Activated naive CD8-positive, alpha-beta T cell treated with anti-CD3 and anti-CD28 coated beads for 36 hours (primary cell): ENCODE measurements at regions not wholly inside any gene's neighbourhood (a gene's known extent, or its start where the extent isn't known, plus 50 kb on each side); places are given as distances from the start of the nearest gene placed in this dataset.

Experiments
- DNase-seq: peaks from one replicate; pipeline ENCODE4 v3.0.0; 2021
- H3K27ac Mint-ChIP-seq: one replicate; pipeline ENCODE4 v1.8.0; 2022; ENCODE audit warnings: mild to moderate bottlenecking, moderate library complexity, mixed read lengths
- H3K27me3 Mint-ChIP-seq: one replicate; pipeline ENCODE4 v1.8.0; 2022; ENCODE audit warnings: mild to moderate bottlenecking, mixed read lengths
- H3K36me3 Mint-ChIP-seq: one replicate; pipeline ENCODE4 v1.8.0; 2021; ENCODE audit warnings: mild to moderate bottlenecking, mixed read lengths
- H3K4me1 Mint-ChIP-seq: one replicate; pipeline ENCODE4 v1.8.0; 2021; ENCODE audit warnings: mixed read lengths
- H3K4me3 Mint-ChIP-seq: one replicate; pipeline ENCODE4 v1.8.0; 2022; ENCODE audit warnings: mild to moderate bottlenecking, moderate library complexity, mixed read lengths
- H3K9me3 Mint-ChIP-seq: one replicate; pipeline ENCODE4 v1.8.0; 2022; ENCODE audit warnings: mixed read lengths

GRCh38 chr12:127893895-127894609 is 372.9 kb upstream of the TMEM132C start:
- DNase-seq: no peak
- H3K27ac Mint-ChIP-seq: no peak overlapping the region
- H3K9me3 Mint-ChIP-seq: peaks cover 2% of the 10 kb centered on the region
- no peak overlapping the region for H3K4me3 Mint-ChIP-seq
- H3K27me3 Mint-ChIP-seq: no peaks in the 10 kb centered on the region
- H3K4me1 Mint-ChIP-seq: no peaks in the 10 kb centered on the region
- no peaks in the 10 kb centered on the region for H3K36me3 Mint-ChIP-seq

GRCh38 chr12:127896661-127897060 is 370.3 kb upstream of the TMEM132C start:
- Mint-ChIP-seq H3K27me3 (no peaks in the 10 kb centered on the region), H3K36me3 (no peaks in the 10 kb centered on the region), H3K27ac (no peak overlapping the region), H3K4me3 (no peak overlapping the region), H3K9me3 (peaks cover 2% of the 10 kb centered on the region), H3K4me1 (no peaks in the 10 kb centered on the region)
- DNase-seq: no peak

GRCh38 chr12:127898616-127899015 is 368.4 kb upstream of the TMEM132C start:
- no peak for DNase-seq
- H3K4me3 Mint-ChIP-seq: no peak overlapping the region
- H3K4me1 Mint-ChIP-seq: no peaks in the 10 kb centered on the region
- H3K27ac Mint-ChIP-seq: no peak overlapping the region
- H3K9me3 Mint-ChIP-seq: peaks cover 2% of the 10 kb centered on the region
- no peaks in the 10 kb centered on the region for H3K36me3 Mint-ChIP-seq
- no peaks in the 10 kb centered on the region for H3K27me3 Mint-ChIP-seq

GRCh38 chr12:127899971-127900370 is 367.0 kb upstream of the TMEM132C start:
- Mint-ChIP-seq H3K4me3 (no peak overlapping the region), H3K9me3 (peaks cover 5% of the 10 kb centered on the region), H3K36me3 (no peaks in the 10 kb centered on the region), H3K27me3 (no peaks in the 10 kb centered on the region), H3K27ac (no peak overlapping the region), H3K4me1 (no peaks in the 10 kb centered on the region)
- DNase-seq: no peak

GRCh38 chr12:127900386-127900785 is 366.6 kb upstream of the TMEM132C start:
- Mint-ChIP-seq H3K4me1 (no peaks in the 10 kb centered on the region), H3K27ac (no peak overlapping the region), H3K9me3 (peaks cover 8% of the 10 kb centered on the region), H3K27me3 (no peaks in the 10 kb centered on the region), H3K36me3 (no peaks in the 10 kb centered on the region), H3K4me3 (no peak overlapping the region)
- no peak for DNase-seq

- no peak overlapping the region for H3K4me3 Mint-ChIP-seq
These were observed 363.8 kb upstream of the TMEM132C start for GRCh38 chr12:127903146-127903545.

GRCh38 chr12:127909041-127909440 is 357.9 kb upstream of the TMEM132C start:
- Mint-ChIP-seq H3K4me3 (no peak overlapping the region), H3K27me3 (no peaks in the 10 kb centered on the region), H3K4me1 (no peaks in the 10 kb centered on the region), H3K36me3 (no peaks in the 10 kb centered on the region), H3K27ac (no peak overlapping the region), H3K9me3 (peaks cover 12% of the 10 kb centered on the region)
- no peak for DNase-seq

More at GRCh38 chr12:127903146-127903545, 363.8 kb upstream of the TMEM132C start:
- H3K9me3 Mint-ChIP-seq: peaks cover 11% of the 10 kb centered on the region
- H3K27ac Mint-ChIP-seq: no peak overlapping the region
- H3K36me3 Mint-ChIP-seq: no peaks in the 10 kb centered on the region
- no peaks in the 10 kb centered on the region for H3K27me3 Mint-ChIP-seq
- H3K4me1 Mint-ChIP-seq: no peaks in the 10 kb centered on the region
- DNase-seq: no peak

GRCh38 chr12:127911291-127911690 is 355.7 kb upstream of the TMEM132C start:
- Mint-ChIP-seq H3K4me1 (no peaks in the 10 kb centered on the region), H3K27me3 (no peaks in the 10 kb centered on the region), H3K36me3 (no peaks in the 10 kb centered on the region), H3K4me3 (no peak overlapping the region), H3K27ac (no peak overlapping the region), H3K9me3 (peaks cover 1% of the 10 kb centered on the region)
- DNase-seq: no peak

- Mint-ChIP-seq H3K9me3 (peaks cover 1% of the 10 kb centered on the region), H3K4me3 (no peak overlapping the region), H3K4me1 (no peaks in the 10 kb centered on the region), H3K36me3 (no peaks in the 10 kb centered on the region), H3K27me3 (no peaks in the 10 kb centered on the region), H3K27ac (no peak overlapping the region)
- DNase-seq: no peak
These were observed 354.8 kb upstream of the TMEM132C start for GRCh38 chr12:127912035-127912665.

- H3K36me3 Mint-ChIP-seq: no peaks in the 10 kb centered on the region
- no peaks in the 10 kb centered on the region for H3K4me1 Mint-ChIP-seq
- no peak overlapping the region for H3K27ac Mint-ChIP-seq
These were observed 343.5 kb upstream of the TMEM132C start for GRCh38 chr12:127923501-127923900.

GRCh38 chr12:127925971-127926370 is 341.0 kb upstream of the TMEM132C start:
- no peaks in the 10 kb centered on the region for H3K4me1 Mint-ChIP-seq
- H3K27ac Mint-ChIP-seq: no peak overlapping the region
- no peak overlapping the region for H3K4me3 Mint-ChIP-seq
- H3K9me3 Mint-ChIP-seq: peaks cover 1% of the 10 kb centered on the region
- no peaks in the 10 kb centered on the region for H3K27me3 Mint-ChIP-seq
- no peaks in the 10 kb centered on the region for H3K36me3 Mint-ChIP-seq
- DNase-seq: no peak

More at GRCh38 chr12:127923501-127923900, 343.5 kb upstream of the TMEM132C start:
- Mint-ChIP-seq H3K27me3 (no peaks in the 10 kb centered on the region), H3K4me3 (no peak overlapping the region), H3K9me3 (peaks cover 1% of the 10 kb centered on the region)
- no peak for DNase-seq

- Mint-ChIP-seq H3K9me3 (no peaks in the 10 kb centered on the region), H3K4me3 (no peak overlapping the region), H3K27me3 (no peaks in the 10 kb centered on the region), H3K4me1 (no peaks in the 10 kb centered on the region), H3K27ac (no peak overlapping the region), H3K36me3 (no peaks in the 10 kb centered on the region)
- DNase-seq: no peak
These were observed 338.8 kb upstream of the TMEM132C start for GRCh38 chr12:127928178-127928577.

GRCh38 chr12:127928615-127929571 is 338.1 kb upstream of the TMEM132C start:
- no peaks in the 10 kb centered on the region for H3K9me3 Mint-ChIP-seq
- DNase-seq: no peak
- no peaks in the 10 kb centered on the region for H3K27me3 Mint-ChIP-seq
- H3K4me1 Mint-ChIP-seq: no peaks in the 10 kb centered on the region
- H3K27ac Mint-ChIP-seq: no peak overlapping the region
- no peak overlapping the region for H3K4me3 Mint-ChIP-seq
- no peaks in the 10 kb centered on the region for H3K36me3 Mint-ChIP-seq

- Mint-ChIP-seq H3K27me3 (no peaks in the 10 kb centered on the region), H3K4me3 (no peak overlapping the region), H3K4me1 (no peaks in the 10 kb centered on the region), H3K36me3 (no peaks in the 10 kb centered on the region), H3K9me3 (no peaks in the 10 kb centered on the region), H3K27ac (no peak overlapping the region)
- DNase-seq: no peak
These were observed 336.8 kb upstream of the TMEM132C start for GRCh38 chr12:127930122-127930521.

- Mint-ChIP-seq H3K4me3 (no peak overlapping the region), H3K36me3 (no peaks in the 10 kb centered on the region), H3K4me1 (no peaks in the 10 kb centered on the region), H3K27me3 (no peaks in the 10 kb centered on the region), H3K27ac (no peak overlapping the region), H3K9me3 (peaks cover 2% of the 10 kb centered on the region)
- DNase-seq: no peak
These were observed 332.6 kb upstream of the TMEM132C start for GRCh38 chr12:127934409-127934808.
